SK-N-SH (cell line): ENCODE measurements at regions not wholly inside any gene's neighbourhood (a gene's known extent, or its start where the extent isn't known, plus 50 kb on each side); places are given as distances from the start of the nearest gene placed in this dataset.

Experiments used
- EZH2phosphoT487 ChIP-seq: fragments of 200-600 bp; sonication (generic); IDR thresholded peaks from 2 replicates; pipeline ENCODE4 v1.6.1; 2017; ENCODE audit warnings: low read depth, mixed run types, mild to moderate bottlenecking, antibody characterized with exemption, moderate library complexity, borderline replicate concordance
- GATA2 ChIP-seq: sonication (generic); formaldehyde crosslinking; IDR thresholded peaks from 2 replicates; pipeline ENCODE4 v1.5.0; 2020; ENCODE audit warnings: mild to moderate bottlenecking, missing genetic modification reagents
- NFIC ChIP-seq: IDR thresholded peaks from 2 replicates; pipeline ENCODE4 v1.4.0; 2012; ENCODE audit warnings: borderline replicate concordance
- POLR2AphosphoS5 ChIP-seq: IDR thresholded peaks from 2 replicates; pipeline ENCODE4 v1.6.1; 2012; ENCODE audit warnings: low read depth, low read length
- TF ChIP-seq, protein P1 (sequence below): fragments of 200-600 bp; sonication (generic); IDR thresholded peaks from 2 replicates; pipeline ENCODE4 v1.6.1; 2017; ENCODE audit warnings: antibody characterized with exemption, mild to moderate bottlenecking, moderate library complexity

- TF ChIP-seq GATA2 (CRISPR knock-in tag) (no peak), NFIC (no peak), EZH2phosphoT487 (no peak), POLR2AphosphoS5 (no peak)
- TF ChIP-seq, protein P1, sequence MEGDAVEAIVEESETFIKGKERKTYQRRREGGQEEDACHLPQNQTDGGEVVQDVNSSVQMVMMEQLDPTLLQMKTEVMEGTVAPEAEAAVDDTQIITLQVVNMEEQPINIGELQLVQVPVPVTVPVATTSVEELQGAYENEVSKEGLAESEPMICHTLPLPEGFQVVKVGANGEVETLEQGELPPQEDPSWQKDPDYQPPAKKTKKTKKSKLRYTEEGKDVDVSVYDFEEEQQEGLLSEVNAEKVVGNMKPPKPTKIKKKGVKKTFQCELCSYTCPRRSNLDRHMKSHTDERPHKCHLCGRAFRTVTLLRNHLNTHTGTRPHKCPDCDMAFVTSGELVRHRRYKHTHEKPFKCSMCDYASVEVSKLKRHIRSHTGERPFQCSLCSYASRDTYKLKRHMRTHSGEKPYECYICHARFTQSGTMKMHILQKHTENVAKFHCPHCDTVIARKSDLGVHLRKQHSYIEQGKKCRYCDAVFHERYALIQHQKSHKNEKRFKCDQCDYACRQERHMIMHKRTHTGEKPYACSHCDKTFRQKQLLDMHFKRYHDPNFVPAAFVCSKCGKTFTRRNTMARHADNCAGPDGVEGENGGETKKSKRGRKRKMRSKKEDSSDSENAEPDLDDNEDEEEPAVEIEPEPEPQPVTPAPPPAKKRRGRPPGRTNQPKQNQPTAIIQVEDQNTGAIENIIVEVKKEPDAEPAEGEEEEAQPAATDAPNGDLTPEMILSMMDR: no peak
Observed at GRCh38 chr16:86075488-86075785, 176.5 kb downstream of the IRF8 start.
